ENCODE measurements at regions not wholly inside any gene's neighbourhood (a gene's known extent, or its start where the extent isn't known, plus 50 kb on each side); places are given as distances from the start of the nearest gene placed in this dataset.
A peak's percentile ranks its signal among the peaks of the same experiment; 100 is the strongest.

DNA sequence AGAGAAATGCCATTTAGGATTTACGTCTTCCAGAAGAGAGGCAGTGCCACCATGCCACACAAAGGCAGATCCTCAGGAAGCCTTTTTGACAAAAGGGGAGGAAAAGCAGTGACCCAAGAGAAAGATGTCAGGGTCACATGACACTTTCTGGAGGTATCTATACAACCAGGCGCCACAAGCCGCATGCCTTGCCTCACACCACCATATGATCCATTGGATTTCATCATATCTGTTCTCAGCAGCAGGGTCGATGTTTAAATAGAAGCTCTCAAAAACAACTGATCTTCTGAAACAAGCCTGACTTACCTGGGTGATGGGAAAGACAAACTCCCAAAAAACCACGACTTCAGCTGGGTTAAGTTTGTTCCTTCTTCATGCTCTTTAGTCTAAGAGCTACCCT, 52.5 kb upstream of the UNC5B start:
- peak; percentile 6 for DNase-seq

DNA sequence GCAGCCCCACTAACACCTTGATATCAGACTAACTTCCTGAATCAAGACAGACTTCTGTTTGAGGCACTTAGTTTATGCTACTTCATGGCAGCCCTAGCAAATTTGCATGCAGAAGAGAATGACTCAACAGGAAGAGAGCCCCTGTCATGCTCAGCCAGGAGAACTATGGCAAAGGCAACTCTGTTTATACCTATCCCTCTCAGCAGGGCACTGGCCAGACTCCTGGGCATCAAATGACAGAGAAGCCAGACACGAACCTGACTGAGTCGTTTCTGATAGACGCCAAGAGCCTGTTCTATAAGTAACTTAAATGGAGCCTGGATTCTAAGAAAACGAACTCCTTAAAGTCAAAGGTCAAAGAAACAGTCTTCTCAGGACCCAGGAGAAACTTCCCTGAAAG, 50.9 kb upstream of the UNC5B start:
- peak; percentile 42 for DNase-seq
